Vagina (tissue), 2 donors: ENCODE measurements at regions not wholly inside any gene's neighbourhood (a gene's known extent, or its start where the extent isn't known, plus 50 kb on each side); places are given as distances from the start of the nearest gene placed in this dataset.

Source experiments
- CTCF ChIP-seq, 3 experiments: fragments of 450-650 bp in 2 of 3; fragments of 200-600 bp in 1 of 3; sonication (generic) in 1 of 3; IDR thresholded peaks; one replicate each; pipeline ENCODE4 v1.5.1; 2017 to 2019; ENCODE audit warnings: antibody characterized with exemption in 3 of 3, mild to moderate bottlenecking in 2 of 3, moderate library complexity in 2 of 3
- POLR2A ChIP-seq, 2 donors: fragments of 450-650 bp; IDR thresholded peaks; one replicate each; pipeline ENCODE4 v1.6.1; 2017; ENCODE audit warnings: antibody characterized with exemption in 2 of 2, mild to moderate bottlenecking in 2 of 2, moderate library complexity in 2 of 2

GRCh38 chr16:35152067-35152627 is 1692.7 kb downstream of the TP53TG3F start:
- TF ChIP-seq CTCF (IDR thresholded peaks at IDR 0.05) (no peak), POLR2A (IDR thresholded peaks at IDR 0.05) (no peak)
